ENCODE measurements at regions not wholly inside any gene's neighbourhood (a gene's known extent, or its start where the extent isn't known, plus 50 kb on each side); places are given as distances from the start of the nearest gene placed in this dataset.

DNA sequence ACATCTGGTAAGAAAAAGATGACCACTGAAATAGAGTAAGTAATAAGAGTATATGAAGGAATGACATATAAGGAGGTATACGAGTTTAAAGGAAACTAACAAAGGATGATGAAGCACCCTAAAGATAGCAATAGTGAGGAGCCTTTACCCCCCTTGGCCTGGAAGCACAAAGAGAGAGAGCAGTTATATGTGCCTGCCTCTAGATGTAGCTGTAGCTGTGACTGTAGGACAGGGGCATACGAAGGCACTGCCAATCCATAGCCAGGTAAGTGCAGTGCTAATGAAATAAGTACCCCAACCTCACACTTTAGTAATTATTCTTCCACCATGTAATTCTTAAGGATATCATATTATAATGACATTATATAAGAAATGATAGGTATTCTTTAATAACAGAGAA, 90.1 kb upstream of the FKBP1C start:
- POLR2A ChIA-PET = no interaction called here
- H3K9me3 ChIP-seq = no peaks in the 10 kb centered on the region
- DNase-seq = no peak
- H3F3A ChIP-seq (replicated peaks; ENCODE audit: insufficient read depth) = no peaks in the 10 kb centered on the region
- WGBS (ENCODE audit: low lambda C conversion rate) = 1% methylated on average over 2 of the region's 2 CpGs
- H3K9me2 ChIP-seq = no peaks in the 10 kb centered on the region
- CTCF ChIA-PET = interaction anchor here (0.5 kb wide), 1 partner anchor 23 kb away, joined by 3 read pairs; no protein-coding TSS in a partner anchor
- TF ChIP-seq MXI1 (IDR thresholded peaks at IDR 0.05; ENCODE audit: low read depth, low read length) (no peak), RFX5 (IDR thresholded peaks at IDR 0.05; ENCODE audit: low read length) (no peak), GATA2 (CRISPR knock-in tag; IDR thresholded peaks at IDR 0.05) (no peak), GABPA (IDR thresholded peaks at IDR 0.05; ENCODE audit: low read depth) (no peak), TAF1 (IDR thresholded peaks at IDR 0.05; ENCODE audit: borderline replicate concordance, low read depth, low read length) (no peak), SIN3A (IDR thresholded peaks at IDR 0.05; ENCODE audit: borderline replicate concordance, low read depth, low read length) (no peak), ELF1 (IDR thresholded peaks at IDR 0.05) (no peak)
- TF ChIP-seq, protein P1, sequence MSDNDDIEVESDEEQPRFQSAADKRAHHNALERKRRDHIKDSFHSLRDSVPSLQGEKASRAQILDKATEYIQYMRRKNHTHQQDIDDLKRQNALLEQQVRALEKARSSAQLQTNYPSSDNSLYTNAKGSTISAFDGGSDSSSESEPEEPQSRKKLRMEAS (IDR thresholded peaks at IDR 0.05; ENCODE audit: low read depth) = no peak
- TF ChIP-seq, protein P2, sequence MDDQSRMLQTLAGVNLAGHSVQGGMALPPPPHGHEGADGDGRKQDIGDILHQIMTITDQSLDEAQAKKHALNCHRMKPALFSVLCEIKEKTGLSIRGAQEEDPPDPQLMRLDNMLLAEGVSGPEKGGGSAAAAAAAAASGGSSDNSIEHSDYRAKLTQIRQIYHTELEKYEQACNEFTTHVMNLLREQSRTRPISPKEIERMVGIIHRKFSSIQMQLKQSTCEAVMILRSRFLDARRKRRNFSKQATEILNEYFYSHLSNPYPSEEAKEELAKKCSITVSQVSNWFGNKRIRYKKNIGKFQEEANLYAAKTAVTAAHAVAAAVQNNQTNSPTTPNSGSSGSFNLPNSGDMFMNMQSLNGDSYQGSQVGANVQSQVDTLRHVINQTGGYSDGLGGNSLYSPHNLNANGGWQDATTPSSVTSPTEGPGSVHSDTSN (IDR thresholded peaks at IDR 0.05) = no peak
- TF ChIP-seq, protein P3, sequence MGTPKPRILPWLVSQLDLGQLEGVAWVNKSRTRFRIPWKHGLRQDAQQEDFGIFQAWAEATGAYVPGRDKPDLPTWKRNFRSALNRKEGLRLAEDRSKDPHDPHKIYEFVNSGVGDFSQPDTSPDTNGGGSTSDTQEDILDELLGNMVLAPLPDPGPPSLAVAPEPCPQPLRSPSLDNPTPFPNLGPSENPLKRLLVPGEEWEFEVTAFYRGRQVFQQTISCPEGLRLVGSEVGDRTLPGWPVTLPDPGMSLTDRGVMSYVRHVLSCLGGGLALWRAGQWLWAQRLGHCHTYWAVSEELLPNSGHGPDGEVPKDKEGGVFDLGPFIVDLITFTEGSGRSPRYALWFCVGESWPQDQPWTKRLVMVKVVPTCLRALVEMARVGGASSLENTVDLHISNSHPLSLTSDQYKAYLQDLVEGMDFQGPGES (IDR thresholded peaks at IDR 0.05; ENCODE audit: low read depth, low read length) = no peak
- no peaks in the 10 kb centered on the region for H3K27me3 ChIP-seq (ENCODE audit: insufficient read depth)
- H3K4me1 ChIP-seq (ENCODE audit: control insufficient read depth in 1 of 2, insufficient read depth in 2 of 2, low read depth in 1 of 2, low read length in 1 of 2) = no peaks in the 10 kb centered on the region
- no peak overlapping the region for H2AFZ ChIP-seq (ENCODE audit: low read depth)
- no peaks in the 10 kb centered on the region for H3K36me3 ChIP-seq (replicated peaks in 1 of 2; ENCODE audit: control insufficient read depth in 1 of 2, insufficient read depth in 2 of 2, low read length in 1 of 2)
- H3K4me3 ChIP-seq (ENCODE audit: low read depth in 2 of 2, low read length in 1 of 2) = no peak overlapping the region
- H3K27ac ChIP-seq (ENCODE audit: low read depth in 2 of 2, low read length in 1 of 2) = no peak overlapping the region
- H3K4me2 ChIP-seq = no peak overlapping the region
- H3K9ac ChIP-seq = no peak overlapping the region
- H4K20me1 ChIP-seq (ENCODE audit: insufficient read depth) = no peaks in the 10 kb centered on the region
- no peaks in the 10 kb centered on the region for H3K79me2 ChIP-seq (ENCODE audit: insufficient read depth)

DNA sequence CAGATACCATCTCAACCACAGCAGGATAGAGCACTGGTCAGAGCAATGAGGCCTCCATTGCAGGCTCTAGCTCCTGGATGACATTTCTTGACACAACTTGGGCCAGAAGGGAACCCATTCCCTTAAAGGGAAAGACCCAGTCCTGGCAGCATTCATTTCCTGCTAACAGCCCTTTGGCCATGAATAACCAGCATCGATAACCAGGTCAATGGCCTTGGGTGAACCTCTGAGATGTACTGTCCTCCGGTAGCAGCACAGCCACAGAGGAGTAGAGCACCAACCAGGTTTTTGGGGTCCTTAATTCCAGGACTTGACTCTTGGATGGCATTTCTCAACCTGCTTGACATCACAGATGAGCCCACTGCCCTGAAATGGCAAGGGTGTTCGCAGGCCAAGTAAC, 71.2 kb upstream of the FKBP1C start:
- Histone ChIP-seq H3K27ac (ENCODE audit: low read depth in 2 of 2, low read length in 1 of 2) (no peak overlapping the region), H3K27me3 (ENCODE audit: insufficient read depth) (no peaks in the 10 kb centered on the region), H3K9me2 (no peaks in the 10 kb centered on the region), H3K4me2 (no peak overlapping the region), H3K36me3 (replicated peaks in 1 of 2; ENCODE audit: control insufficient read depth in 1 of 2, insufficient read depth in 2 of 2, low read length in 1 of 2) (no peaks in the 10 kb centered on the region), H3K79me2 (ENCODE audit: insufficient read depth) (no peaks in the 10 kb centered on the region), H3K9me3 (no peaks in the 10 kb centered on the region), H3K4me3 (ENCODE audit: low read depth in 2 of 2, low read length in 1 of 2) (no peak overlapping the region), H3F3A (replicated peaks; ENCODE audit: insufficient read depth) (no peaks in the 10 kb centered on the region), H3K9ac (no peak overlapping the region), H4K20me1 (ENCODE audit: insufficient read depth) (no peaks in the 10 kb centered on the region), H2AFZ (ENCODE audit: low read depth) (no peak overlapping the region), H3K4me1 (ENCODE audit: control insufficient read depth in 1 of 2, insufficient read depth in 2 of 2, low read depth in 1 of 2, low read length in 1 of 2) (no peaks in the 10 kb centered on the region)
- TF ChIP-seq, protein P4, sequence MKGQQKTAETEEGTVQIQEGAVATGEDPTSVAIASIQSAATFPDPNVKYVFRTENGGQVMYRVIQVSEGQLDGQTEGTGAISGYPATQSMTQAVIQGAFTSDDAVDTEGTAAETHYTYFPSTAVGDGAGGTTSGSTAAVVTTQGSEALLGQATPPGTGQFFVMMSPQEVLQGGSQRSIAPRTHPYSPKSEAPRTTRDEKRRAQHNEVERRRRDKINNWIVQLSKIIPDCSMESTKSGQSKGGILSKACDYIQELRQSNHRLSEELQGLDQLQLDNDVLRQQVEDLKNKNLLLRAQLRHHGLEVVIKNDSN (IDR thresholded peaks at IDR 0.05; ENCODE audit: borderline replicate concordance, low read depth) = no peak
- no peak for TF ChIP-seq ELF1 (IDR thresholded peaks at IDR 0.05)
- no peak for TF ChIP-seq EZH2phosphoT487 (IDR thresholded peaks at IDR 0.05; ENCODE audit: borderline replicate concordance, low read depth)
- no peak for TF ChIP-seq YY1 (IDR thresholded peaks at IDR 0.05; ENCODE audit: low read depth)
- TF ChIP-seq, protein P1 (IDR thresholded peaks at IDR 0.05; ENCODE audit: low read depth) = no peak
- ChIA-PET POLR2A (no interaction called here), CTCF (no interaction called here)
- no peak for DNase-seq
- 4% methylated on average over 3 of the region's 3 CpGs for WGBS (ENCODE audit: low lambda C conversion rate)

All from SK-N-SH (cell line).